G401 (cell line): ENCODE measurements at regions not wholly inside any gene's neighbourhood (a gene's known extent, or its start where the extent isn't known, plus 50 kb on each side); places are given as distances from the start of the nearest gene placed in this dataset.

Source experiments
- DNase-seq: peaks from one replicate; pipeline ENCODE4 v3.0.0-alpha.2; 2015; ENCODE audit warnings: low spot score
- in situ Hi-C: cut with HindIII; loops from 2 replicates; pipeline ENCODE4 v1.10.0; 2016; ENCODE audit warnings: low sequenced_read_pairs, mixed read lengths

DNA sequence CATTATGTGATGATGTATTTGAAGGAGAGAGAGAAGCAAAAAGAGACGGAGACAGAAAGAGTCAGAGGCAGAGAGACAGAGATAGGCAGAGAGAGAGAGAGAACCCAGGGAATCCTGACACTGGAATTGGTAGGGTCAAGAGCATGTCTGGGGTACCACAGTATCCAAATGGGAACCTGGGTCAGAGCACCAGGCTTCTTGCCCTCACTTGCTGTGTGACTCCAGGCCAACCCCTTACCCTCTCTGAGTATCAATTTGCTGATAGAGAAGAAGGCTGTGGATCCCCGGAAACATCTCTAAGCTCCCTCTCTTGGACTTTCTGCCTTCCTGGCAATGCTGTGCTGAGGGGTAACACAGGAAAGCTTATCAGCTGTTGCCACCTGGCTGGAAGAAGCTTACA lies 385.3 kb upstream of the SULF2 start:
- in situ Hi-C loops, result no loop called here
- DNase-seq, result no peak

DNA sequence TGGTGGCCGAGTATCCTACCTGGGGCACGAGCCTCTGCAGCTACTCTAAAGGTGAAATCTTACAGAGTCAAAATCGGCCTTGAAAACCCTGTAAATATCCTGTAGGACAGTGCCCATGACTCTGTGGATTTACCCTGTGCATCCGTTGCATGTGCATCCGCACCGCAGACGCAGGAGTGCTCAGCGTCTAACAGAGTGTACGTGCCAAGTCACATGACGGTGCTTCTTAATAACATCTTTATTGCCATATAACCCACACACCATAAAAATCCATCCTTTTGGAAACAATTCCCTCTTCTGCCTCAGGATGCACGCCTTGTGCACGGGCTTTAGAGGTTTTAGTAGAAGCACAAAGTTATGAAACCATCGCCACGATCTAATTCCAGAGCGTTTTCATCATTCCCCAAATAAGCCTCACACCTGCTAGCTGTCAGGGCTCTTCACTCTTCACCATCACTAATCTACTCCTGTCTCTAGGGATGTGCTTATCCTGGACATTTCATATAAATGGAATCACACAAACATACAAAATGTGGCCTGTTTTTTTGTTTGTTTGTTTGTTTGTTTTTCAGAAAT lies 384.5 kb upstream of the SULF2 start:
- in situ Hi-C loops, result no loop called here
- no peak for DNase-seq

DNA sequence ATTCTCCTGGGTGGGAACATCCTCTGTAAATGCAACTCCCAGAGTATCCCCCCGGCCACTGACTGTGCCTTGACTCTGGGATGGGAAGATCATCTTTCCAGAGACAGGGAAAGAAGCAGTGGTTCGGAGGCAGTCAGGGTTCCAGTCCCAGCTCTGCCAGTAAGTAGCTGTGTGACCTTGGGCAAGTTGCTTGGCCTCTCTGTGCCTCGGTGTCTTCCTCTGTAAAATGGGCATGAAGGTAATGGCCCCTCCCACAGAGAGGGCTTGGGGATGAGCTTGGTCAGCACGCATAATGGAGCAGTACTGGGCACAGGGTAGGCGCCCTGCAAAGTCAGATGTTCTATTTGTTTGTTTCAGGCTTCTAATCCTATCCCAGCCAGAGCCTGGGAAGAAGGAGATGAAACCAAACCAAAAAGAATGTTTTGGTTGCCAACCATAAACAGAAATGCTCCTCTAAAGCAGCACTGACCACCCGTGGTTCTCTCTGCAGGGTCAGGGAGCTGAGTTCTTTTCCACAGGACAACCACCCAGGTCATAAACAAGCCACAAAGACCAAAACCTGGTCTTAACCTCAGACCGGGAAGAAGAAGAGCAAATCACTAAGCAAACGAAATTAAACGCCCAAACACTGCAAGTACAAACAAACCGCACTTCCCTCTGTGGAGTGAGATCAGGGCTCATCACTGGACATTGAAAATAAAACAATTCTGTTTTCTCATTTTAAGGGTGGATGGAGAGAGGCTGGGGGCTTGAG lies 381.0 kb upstream of the SULF2 start:
- in situ Hi-C loops, result no loop called here
- DNase-seq, result no peak

GRCh38 chr20:48165401-48165685 lies 380.1 kb upstream of the SULF2 start:
- no peak for DNase-seq
- in situ Hi-C loops, result no loop called here

- in situ Hi-C loops, result no loop called here
- DNase-seq, result no peak
These were observed 379.5 kb upstream of the SULF2 start for GRCh38 chr20:48164566-48165400.

DNA sequence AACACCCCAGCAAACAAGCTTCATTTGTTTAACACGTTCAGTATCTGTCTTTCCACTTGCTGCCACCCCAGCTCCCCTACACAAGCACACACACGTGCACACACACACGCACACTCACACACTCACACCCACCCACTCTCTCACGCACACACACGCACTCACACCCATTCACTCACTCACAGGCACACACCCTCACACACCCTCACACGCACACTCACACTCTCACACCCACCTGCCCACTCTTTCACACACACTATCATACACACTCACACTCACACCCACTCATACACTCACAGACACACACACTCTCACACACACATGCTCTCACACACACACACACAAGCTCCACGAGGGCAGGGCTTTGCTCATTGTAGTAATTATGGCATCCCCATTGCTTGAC lies 378.8 kb upstream of the SULF2 start:
- no peak for DNase-seq
- in situ Hi-C loops, result no loop called here

GRCh38 chr20:48163505-48163904 lies 378.2 kb upstream of the SULF2 start:
- no peak for DNase-seq
- in situ Hi-C loops, result no loop called here

GRCh38 chr20:48162621-48163020 lies 377.3 kb upstream of the SULF2 start:
- no peak for DNase-seq
- in situ Hi-C loops, result no loop called here

DNA sequence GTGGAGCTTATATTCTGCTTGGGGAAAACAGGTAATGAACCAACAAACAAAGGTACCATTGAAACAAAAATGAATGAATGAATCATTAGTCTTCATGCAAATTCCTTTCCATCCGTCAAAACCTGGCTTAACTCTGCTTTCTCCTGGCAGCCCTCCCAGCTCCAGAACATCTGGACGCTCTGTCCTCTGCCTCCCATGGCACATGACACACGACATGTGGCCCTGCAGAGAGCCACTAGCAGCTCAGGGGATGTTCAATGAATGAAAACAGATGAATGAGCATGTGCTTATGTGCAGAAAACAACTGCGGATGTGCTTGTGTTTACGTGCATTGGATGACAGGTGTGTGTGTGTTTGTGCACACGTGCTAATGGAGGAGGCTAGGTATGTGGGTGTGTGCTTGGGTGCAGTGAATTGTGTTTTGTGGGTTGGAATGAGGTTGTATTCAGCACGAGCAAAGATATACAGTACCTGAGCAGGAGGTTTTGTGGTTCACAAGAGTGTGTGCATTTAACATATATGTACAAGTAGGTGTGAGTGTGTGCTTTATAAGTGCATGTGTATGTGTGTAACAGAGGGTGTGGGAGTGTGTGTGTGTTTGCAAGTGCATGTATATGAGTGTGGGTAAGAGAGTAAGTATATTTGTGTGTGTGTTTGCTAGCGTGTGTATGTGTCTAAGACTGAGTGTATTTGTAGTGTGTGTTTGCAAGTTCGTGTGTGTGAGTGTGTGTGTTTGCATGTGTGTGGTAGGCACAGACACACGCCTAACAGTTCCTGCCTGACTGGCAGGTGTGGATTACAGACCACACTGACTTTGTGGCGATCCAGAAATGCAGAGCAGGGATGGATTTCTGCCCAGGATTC lies 374.1 kb upstream of the SULF2 start:
- no peak for DNase-seq
- in situ Hi-C loops, result no loop called here

- no peak for DNase-seq
- in situ Hi-C loops, result no loop called here
These were observed 372.7 kb upstream of the SULF2 start for GRCh38 chr20:48158014-48158413.

DNA sequence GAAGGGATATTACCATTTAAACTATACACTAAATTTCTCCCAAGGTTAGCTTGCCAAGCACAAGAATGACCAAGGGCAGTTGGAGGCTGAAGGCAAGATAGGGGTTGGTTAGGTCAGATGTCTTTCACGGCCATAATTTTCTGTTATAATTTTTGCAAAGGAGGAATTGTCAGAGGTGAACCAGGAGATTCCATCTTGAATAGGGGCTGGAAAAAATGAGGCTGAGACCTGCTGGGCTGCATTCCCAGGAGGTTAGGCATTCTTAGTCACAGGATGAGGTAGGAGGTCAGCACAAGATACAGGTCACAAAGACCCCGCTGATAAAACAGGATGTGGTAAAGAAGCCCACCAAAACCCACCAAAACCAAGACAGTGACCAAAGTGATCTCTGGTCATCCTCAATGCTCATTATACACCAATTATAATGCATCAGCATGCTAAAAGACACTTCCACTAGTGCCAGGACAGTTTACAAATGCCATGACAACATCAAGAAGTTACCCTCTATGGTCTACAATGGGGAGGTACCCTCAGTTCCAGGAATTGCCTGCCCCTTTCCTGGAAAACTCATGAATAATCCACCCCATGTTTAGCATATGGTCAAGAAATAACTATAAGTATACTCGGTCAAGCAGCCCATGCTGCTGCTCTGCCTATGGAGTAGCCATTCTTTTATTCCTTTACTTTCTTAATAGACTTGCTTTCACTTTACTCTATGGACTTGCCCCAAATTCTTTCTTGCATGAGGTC lies 371.8 kb upstream of the SULF2 start:
- DNase-seq, result no peak
- in situ Hi-C loops, result no loop called here

DNA sequence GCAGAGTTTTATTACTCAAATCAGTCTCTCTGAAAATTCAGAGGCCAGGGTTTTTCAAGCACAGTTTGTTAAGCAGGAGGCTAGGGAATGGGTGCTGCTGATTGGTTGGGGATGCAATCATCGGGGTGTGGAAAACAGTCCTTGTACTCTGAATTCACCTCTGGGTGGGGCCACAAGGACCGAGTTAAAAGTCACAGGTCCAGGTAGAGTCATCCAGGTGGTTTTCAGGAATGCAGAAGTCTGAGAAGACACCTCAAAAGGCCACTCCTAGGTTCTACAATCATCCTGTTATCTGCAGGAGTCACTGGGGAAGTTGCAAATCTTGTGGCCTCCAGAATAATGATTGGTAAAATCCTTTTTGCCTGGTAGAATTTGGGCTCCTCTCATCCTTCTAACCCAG lies 371.2 kb upstream of the SULF2 start:
- in situ Hi-C loops, result no loop called here
- no peak for DNase-seq

DNA sequence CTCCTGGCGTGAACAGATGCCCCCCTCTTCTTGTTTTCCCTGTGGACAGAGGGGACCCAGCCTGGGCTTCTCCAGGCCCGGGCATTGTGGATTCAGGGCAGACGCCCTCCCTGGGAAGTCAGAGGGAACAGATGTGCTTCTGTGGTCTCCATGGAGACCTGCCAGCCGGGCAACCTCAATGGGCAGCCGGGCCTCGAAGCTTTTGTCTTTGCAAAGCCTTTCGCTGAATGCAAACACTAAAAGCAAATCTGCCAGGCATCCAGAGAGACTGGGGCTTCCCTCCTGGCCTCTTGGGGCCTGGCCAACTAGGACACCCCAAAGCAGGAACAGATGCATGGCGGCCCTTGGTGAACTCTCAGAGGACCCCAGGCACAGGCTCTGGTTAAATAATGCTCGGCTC lies 370.0 kb upstream of the SULF2 start:
- DNase-seq, result peak; percentile 8
- in situ Hi-C loops, result no loop called here

GRCh38 chr20:48154040-48154765 lies 368.9 kb upstream of the SULF2 start:
- no peak for DNase-seq
- in situ Hi-C loops, result no loop called here

- in situ Hi-C loops, result no loop called here
- DNase-seq, result peak; percentile 55
These were observed 368.2 kb upstream of the SULF2 start for GRCh38 chr20:48153523-48153922.

DNA sequence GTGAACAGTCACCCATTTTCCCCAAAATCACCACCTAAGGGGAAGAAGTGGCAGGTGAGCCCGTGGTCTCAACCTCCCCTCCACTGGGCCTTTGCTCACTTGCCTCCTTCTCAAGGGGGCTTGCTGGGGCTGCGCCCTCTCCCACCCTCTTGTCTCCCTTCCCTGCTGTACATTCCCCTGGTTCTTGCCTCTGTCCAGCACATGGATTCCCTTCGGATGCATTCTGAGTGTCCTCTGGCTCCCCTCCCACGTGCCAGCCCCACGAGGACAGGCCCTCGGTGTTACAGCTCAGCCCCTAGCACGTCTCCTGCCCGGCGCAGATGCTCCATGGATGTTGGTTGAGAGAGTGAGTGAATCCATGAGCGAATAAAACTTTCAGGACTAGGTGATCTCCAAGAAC lies 367.8 kb upstream of the SULF2 start:
- DNase-seq, result no peak
- in situ Hi-C loops, result no loop called here

- in situ Hi-C loops, result no loop called here
- no peak for DNase-seq
These were observed 365.3 kb upstream of the SULF2 start for GRCh38 chr20:48150568-48150967.

DNA sequence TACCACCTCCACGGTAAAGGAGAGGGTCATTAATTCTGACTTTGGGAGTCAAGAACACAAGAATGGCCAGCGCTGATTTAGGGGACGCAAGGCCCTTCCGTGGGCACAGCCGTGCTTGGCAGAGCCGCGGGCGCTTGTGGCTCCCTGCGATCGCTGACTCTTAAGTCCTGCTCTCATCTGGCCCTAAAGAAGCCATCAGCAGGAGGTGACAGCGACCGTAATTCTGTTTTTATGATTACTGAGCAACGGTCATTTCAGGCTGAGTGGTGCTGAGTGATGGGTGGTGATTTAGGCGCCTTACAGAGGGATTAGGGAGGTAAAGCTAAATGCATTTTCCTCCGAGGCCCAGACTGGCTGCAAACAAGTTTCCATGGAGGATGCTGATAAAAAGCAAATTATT lies 364.6 kb upstream of the SULF2 start:
- in situ Hi-C loops, result no loop called here
- peak; percentile 6 for DNase-seq
